ENCODE measurements at regions not wholly inside any gene's neighbourhood (a gene's known extent, or its start where the extent isn't known, plus 50 kb on each side); places are given as distances from the start of the nearest gene placed in this dataset.

- no peak overlapping the region for H3K9ac ChIP-seq (ENCODE audit: low read depth, low read length)
Measured at GRCh38 chr1:47679301-47679791, 241.5 kb downstream of the FOXD2 start.

DNA sequence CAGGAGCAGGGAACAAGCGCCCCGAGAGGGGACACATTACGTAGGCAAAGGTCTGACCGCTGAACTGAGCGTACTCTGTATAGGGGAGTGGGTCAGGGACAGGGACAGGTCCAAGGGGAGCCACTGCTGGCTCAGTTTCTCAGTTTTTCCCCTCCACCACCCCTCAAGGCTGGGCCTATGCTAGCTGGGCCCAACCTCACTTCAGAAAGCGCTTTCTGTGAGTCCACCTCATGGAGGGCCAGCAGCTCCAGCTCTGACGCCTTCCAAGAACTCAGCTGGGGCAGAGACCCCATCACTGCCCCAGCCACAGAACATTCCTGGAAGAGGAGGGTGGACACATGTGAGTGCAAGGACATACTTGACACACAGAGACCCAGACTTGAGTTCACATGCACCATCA is 242.0 kb downstream of the FOXD2 start:
- no peak overlapping the region for H3K4me3 ChIP-seq (ENCODE audit: low read depth, low read length)
- no peaks in the 10 kb centered on the region for H3K36me3 ChIP-seq (ENCODE audit: control insufficient read depth, insufficient read depth, low read length)
- 0 out of 2 replicates have a peak, but pooled peaks cover 2% of the 10 kb centered on the region for H3K27me3 ChIP-seq (ENCODE audit: control insufficient read depth, insufficient read depth, low read length)
- no peaks in the 10 kb centered on the region; the same call in 1 of the 2 replicates for H3K4me1 ChIP-seq (ENCODE audit: control insufficient read depth, insufficient read depth, low read length)
- no peaks in the 10 kb centered on the region for H3K9me3 ChIP-seq (ENCODE audit: control insufficient read depth, insufficient read depth, low read length)
- H3K9ac ChIP-seq (ENCODE audit: low read depth, low read length), result no peak overlapping the region
- H3K27ac ChIP-seq (ENCODE audit: low read depth, low read length), result no peak overlapping the region

More at GRCh38 chr1:47679301-47679791, 241.5 kb downstream of the FOXD2 start:
- Histone ChIP-seq H3K4me3 (ENCODE audit: low read depth, low read length) (no peak overlapping the region), H3K9me3 (ENCODE audit: control insufficient read depth, insufficient read depth, low read length) (no peaks in the 10 kb centered on the region), H3K36me3 (ENCODE audit: control insufficient read depth, insufficient read depth, low read length) (no peaks in the 10 kb centered on the region), H3K4me1 (ENCODE audit: control insufficient read depth, insufficient read depth, low read length) (no peaks in the 10 kb centered on the region; the same call in 1 of the 2 replicates), H3K27me3 (ENCODE audit: control insufficient read depth, insufficient read depth, low read length) (0 out of 2 replicates have a peak, but pooled peaks cover 2% of the 10 kb centered on the region), H3K27ac (ENCODE audit: low read depth, low read length) (no peak overlapping the region)

DNA sequence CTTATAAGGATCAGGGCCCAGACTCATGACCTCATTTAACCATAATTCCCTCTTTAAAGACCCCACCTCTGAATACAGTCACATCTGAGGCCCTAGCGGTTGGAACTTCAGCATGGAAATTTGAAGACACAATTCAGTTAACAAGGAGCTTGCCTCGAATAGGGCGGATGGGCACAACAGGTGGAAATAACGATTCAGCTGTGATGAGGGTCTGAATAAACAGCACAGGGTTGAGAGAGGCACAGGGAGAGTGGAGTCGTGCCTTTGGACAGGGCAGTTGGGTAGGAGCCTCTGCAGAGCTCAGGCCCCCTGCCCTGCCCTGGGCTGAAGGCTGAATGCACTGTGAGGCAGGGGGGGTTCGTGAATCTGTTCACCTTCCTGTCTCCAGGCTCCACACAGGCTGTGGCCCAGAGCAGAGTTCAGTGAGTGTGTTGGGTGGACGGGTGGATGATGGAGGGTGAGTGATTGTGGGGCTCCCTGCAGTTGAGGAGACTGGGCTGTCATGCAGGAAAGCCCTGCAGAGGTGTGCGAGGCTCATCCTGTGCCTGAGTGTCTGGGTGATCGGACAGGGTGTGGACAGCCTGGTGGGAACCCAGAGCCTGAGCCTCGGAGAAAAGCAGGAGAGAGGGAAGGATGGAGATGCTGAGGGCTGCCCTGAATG is 243.1 kb downstream of the FOXD2 start:
- H3K4me3 ChIP-seq (ENCODE audit: low read depth, low read length), result no peak overlapping the region
- no peak overlapping the region for H3K27ac ChIP-seq (ENCODE audit: low read depth, low read length)
- H3K4me1 ChIP-seq (ENCODE audit: control insufficient read depth, insufficient read depth, low read length), result no peaks in the 10 kb centered on the region
- H3K36me3 ChIP-seq (ENCODE audit: control insufficient read depth, insufficient read depth, low read length), result no peaks in the 10 kb centered on the region
- H3K9ac ChIP-seq (ENCODE audit: low read depth, low read length), result no peak overlapping the region
- no peaks in the 10 kb centered on the region for H3K9me3 ChIP-seq (ENCODE audit: control insufficient read depth, insufficient read depth, low read length)
- H3K27me3 ChIP-seq (ENCODE audit: control insufficient read depth, insufficient read depth, low read length), result 0 out of 2 replicates have a peak, but pooled peaks cover 2% of the 10 kb centered on the region

DNA sequence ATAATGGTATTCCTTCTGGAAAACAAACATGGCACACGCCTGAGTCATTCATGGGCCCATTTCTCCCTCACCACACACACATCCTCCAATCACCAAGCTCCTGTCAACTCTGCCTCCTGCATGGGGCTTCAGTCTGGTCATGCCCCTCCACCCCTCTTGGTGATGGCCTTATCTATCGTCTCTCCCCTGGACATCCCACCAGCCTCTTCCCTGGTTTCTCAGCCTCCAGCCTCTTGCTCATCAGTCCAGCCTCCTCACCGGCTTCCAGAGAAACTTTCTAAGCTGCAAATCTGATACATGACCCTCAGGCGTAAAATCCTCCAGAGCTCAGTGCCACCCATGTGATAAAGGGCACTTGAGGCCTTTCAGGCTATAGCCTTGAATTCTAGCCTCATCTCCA is 243.9 kb downstream of the FOXD2 start:
- no peaks in the 10 kb centered on the region for H3K9me3 ChIP-seq (ENCODE audit: control insufficient read depth, insufficient read depth, low read length)
- no peak overlapping the region for H3K27ac ChIP-seq (ENCODE audit: low read depth, low read length)
- H3K27me3 ChIP-seq (ENCODE audit: control insufficient read depth, insufficient read depth, low read length), result 0 out of 2 replicates have a peak, but pooled peaks cover under 1% of the 10 kb centered on the region
- no peak overlapping the region for H3K4me3 ChIP-seq (ENCODE audit: low read depth, low read length)
- no peak overlapping the region for H3K9ac ChIP-seq (ENCODE audit: low read depth, low read length)
- no peaks in the 10 kb centered on the region for H3K36me3 ChIP-seq (ENCODE audit: control insufficient read depth, insufficient read depth, low read length)
- peaks cover 7% of the 10 kb centered on the region for H3K4me1 ChIP-seq (ENCODE audit: control insufficient read depth, insufficient read depth, low read length)

GRCh38 chr1:47682198-47682597 is 244.4 kb downstream of the FOXD2 start:
- H3K9ac ChIP-seq (ENCODE audit: low read depth, low read length), result no peak overlapping the region
- no peaks in the 10 kb centered on the region for H3K9me3 ChIP-seq (ENCODE audit: control insufficient read depth, insufficient read depth, low read length)
- H3K27me3 ChIP-seq (ENCODE audit: control insufficient read depth, insufficient read depth, low read length), result no peaks in the 10 kb centered on the region
- peaks cover 12% of the 10 kb centered on the region for H3K4me1 ChIP-seq (ENCODE audit: control insufficient read depth, insufficient read depth, low read length)
- H3K36me3 ChIP-seq (ENCODE audit: control insufficient read depth, insufficient read depth, low read length), result no peaks in the 10 kb centered on the region
- no peak overlapping the region for H3K4me3 ChIP-seq (ENCODE audit: low read depth, low read length)
- no peak overlapping the region for H3K27ac ChIP-seq (ENCODE audit: low read depth, low read length)

DNA sequence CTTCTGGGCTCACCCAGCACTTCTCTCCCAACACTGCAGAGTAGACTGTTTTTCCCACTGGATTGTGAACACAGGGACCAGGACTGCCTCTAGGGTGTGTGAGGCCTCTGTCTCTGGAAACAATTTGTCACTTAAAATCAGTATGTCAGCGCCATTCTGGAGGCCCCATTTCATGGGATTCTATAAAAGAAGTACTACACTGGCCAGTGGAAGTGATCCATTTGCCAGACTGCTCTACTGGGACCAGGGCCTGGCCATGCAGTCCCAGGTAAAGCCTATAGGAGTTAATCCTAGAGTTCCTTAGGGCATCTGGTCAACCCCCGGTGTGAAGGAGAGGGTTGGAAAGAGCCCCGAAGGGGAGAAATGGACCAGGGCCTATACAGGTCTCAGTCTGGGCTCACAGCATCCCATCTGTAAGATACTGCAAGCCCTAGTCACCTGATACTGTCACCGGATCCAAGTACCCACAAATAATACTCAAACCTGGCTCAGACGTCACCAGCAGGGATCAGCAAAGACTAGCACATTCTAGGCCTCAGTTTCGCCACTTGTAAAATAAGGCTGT is 245.0 kb downstream of the FOXD2 start:
- Histone ChIP-seq H3K9ac (ENCODE audit: low read depth, low read length) (no peak overlapping the region), H3K4me1 (ENCODE audit: control insufficient read depth, insufficient read depth, low read length) (peaks cover 18% of the 10 kb centered on the region), H3K9me3 (ENCODE audit: control insufficient read depth, insufficient read depth, low read length) (no peaks in the 10 kb centered on the region), H3K27ac (ENCODE audit: low read depth, low read length) (no peak overlapping the region), H3K27me3 (ENCODE audit: control insufficient read depth, insufficient read depth, low read length) (no peaks in the 10 kb centered on the region), H3K36me3 (ENCODE audit: control insufficient read depth, insufficient read depth, low read length) (no peaks in the 10 kb centered on the region), H3K4me3 (ENCODE audit: low read depth, low read length) (no peak overlapping the region)

DNA sequence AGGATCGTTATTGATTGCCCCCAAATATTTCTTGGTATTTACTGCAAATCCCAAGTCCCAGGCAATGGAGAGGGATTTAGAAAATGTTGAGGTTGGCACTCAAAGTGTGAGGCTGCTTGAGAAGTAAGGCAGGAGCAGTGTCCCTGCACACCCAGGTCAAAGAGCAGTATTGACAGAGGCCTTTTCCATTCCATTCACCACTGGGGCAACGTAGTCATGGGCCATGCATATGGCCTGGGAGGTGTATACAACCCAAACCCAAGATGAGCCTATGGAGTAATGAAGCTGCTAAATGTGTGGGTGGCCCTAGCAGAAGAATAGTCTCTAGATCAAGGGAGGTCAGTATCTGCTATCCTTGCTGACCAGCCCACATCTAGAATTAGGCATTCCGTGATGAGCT is 245.6 kb downstream of the FOXD2 start:
- Histone ChIP-seq H3K9me3 (ENCODE audit: control insufficient read depth, insufficient read depth, low read length) (no peaks in the 10 kb centered on the region), H3K27me3 (ENCODE audit: control insufficient read depth, insufficient read depth, low read length) (no peaks in the 10 kb centered on the region), H3K4me3 (ENCODE audit: low read depth, low read length) (no peak overlapping the region), H3K27ac (ENCODE audit: low read depth, low read length) (no peak overlapping the region), H3K4me1 (ENCODE audit: control insufficient read depth, insufficient read depth, low read length) (peaks cover 24% of the 10 kb centered on the region), H3K9ac (ENCODE audit: low read depth, low read length) (no peak overlapping the region), H3K36me3 (ENCODE audit: control insufficient read depth, insufficient read depth, low read length) (no peaks in the 10 kb centered on the region)

DNA sequence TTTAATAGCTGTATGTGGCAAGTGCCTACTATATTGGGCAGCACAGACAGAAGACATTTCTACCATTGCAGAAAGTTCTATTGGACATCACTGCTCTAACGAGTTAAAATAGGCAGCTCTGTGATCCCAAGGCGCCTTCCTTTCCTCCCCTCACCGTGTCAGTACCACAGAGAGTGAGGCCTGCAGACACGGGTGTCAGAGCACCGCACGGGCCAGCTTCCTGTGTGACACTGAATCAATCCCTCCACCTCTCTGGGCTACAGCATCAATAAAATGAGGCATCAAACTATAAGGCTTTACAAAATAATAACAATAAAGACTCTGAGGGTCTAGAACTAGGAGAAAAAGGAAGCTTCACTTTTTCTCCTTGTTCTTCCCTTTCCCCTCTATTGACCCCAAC is 246.7 kb downstream of the FOXD2 start:
- Histone ChIP-seq H3K4me1 (ENCODE audit: control insufficient read depth, insufficient read depth, low read length) (peaks cover 24% of the 10 kb centered on the region), H3K27ac (ENCODE audit: low read depth, low read length) (no peak overlapping the region)

DNA sequence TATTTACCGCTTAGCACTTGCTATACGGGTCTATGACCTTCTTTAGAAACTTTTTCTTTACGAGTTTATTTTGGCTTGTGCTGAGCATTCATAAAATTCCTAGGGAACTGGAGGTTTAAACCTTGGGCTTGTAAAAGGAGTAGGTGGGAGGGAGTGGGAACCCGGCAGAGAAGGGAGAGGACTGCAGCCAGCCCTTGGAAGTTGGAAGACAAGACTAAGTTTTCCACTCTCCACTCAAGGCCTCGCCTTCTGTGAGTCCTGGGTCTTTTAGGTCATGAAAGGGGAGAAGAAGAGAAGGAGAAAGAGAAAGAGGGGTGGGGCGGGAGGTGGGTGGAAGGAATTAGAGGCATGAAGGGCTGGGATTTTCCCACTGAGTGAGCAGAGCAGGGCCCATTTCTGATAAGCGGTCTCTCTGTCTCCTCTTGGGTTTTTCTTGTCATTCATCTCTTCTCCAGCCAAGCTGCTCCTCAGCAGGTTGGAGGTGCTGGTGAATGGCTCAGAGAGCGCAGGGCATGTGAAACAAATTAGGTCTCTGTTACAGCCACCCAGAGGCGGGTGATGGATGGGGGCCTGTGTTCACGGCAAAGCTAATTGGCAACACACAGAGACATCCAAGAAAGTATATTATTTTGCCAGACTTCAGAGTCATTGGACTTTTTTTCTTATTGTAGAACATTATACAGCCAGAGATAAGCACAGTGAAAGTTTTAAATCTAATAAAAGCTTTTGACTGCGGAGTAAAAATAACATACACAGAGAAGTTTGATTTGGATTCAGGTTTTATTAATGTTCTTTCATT is 247.3 kb downstream of the FOXD2 start:
- Histone ChIP-seq H3K9ac (ENCODE audit: low read depth, low read length) (no peak overlapping the region), H3K27ac (ENCODE audit: low read depth, low read length) (no peak overlapping the region), H3K4me1 (ENCODE audit: control insufficient read depth, insufficient read depth, low read length) (peaks cover 24% of the 10 kb centered on the region), H3K27me3 (ENCODE audit: control insufficient read depth, insufficient read depth, low read length) (no peaks in the 10 kb centered on the region), H3K4me3 (ENCODE audit: low read depth, low read length) (no peak overlapping the region), H3K9me3 (ENCODE audit: control insufficient read depth, insufficient read depth, low read length) (no peaks in the 10 kb centered on the region), H3K36me3 (ENCODE audit: control insufficient read depth, insufficient read depth, low read length) (no peaks in the 10 kb centered on the region)

More for the DNA sequence above, 246.7 kb downstream of the FOXD2 start:
- Histone ChIP-seq H3K4me3 (ENCODE audit: low read depth, low read length) (no peak overlapping the region), H3K9me3 (ENCODE audit: control insufficient read depth, insufficient read depth, low read length) (no peaks in the 10 kb centered on the region), H3K9ac (ENCODE audit: low read depth, low read length) (no peak overlapping the region), H3K36me3 (ENCODE audit: control insufficient read depth, insufficient read depth, low read length) (no peaks in the 10 kb centered on the region), H3K27me3 (ENCODE audit: control insufficient read depth, insufficient read depth, low read length) (no peaks in the 10 kb centered on the region)

DNA sequence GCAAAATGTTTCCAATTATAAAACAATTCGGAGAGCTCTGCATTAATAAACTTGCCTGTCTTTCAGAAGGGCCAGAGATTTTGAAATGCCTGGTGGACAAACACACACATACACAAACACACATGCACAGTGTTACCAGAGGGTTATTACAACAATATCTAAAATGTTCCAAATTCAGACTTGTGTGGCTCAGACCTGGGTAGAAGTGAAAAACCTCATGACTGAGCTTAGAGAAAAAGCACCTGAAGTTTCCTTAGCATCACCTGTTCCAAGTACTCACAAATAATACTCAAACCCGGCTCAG is 247.9 kb downstream of the FOXD2 start:
- no peaks in the 10 kb centered on the region for H3K27me3 ChIP-seq (ENCODE audit: control insufficient read depth, insufficient read depth, low read length)
- no peak overlapping the region for H3K27ac ChIP-seq (ENCODE audit: low read depth, low read length)
- H3K36me3 ChIP-seq (ENCODE audit: control insufficient read depth, insufficient read depth, low read length), result no peaks in the 10 kb centered on the region
- no peak overlapping the region for H3K9ac ChIP-seq (ENCODE audit: low read depth, low read length)
- no peak overlapping the region for H3K4me3 ChIP-seq (ENCODE audit: low read depth, low read length)
- peaks cover 24% of the 10 kb centered on the region for H3K4me1 ChIP-seq (ENCODE audit: control insufficient read depth, insufficient read depth, low read length)
- no peaks in the 10 kb centered on the region for H3K9me3 ChIP-seq (ENCODE audit: control insufficient read depth, insufficient read depth, low read length)

All from HUES48 (cell line).